IgD-negative memory B cell (primary cell): ENCODE measurements at regions not wholly inside any gene's neighbourhood (a gene's known extent, or its start where the extent isn't known, plus 50 kb on each side); places are given as distances from the start of the nearest gene placed in this dataset.

Source experiments
- H3K27ac Mint-ChIP-seq, 3 donors: one replicate each; pipeline ENCODE4 v1.8.0; 2020 to 2022; ENCODE audit warnings: mild to moderate bottlenecking in 3 of 3, mixed read lengths in 3 of 3, moderate library complexity in 1 of 3
- H3K27me3 Mint-ChIP-seq: one replicate; pipeline ENCODE4 v1.8.0; 2021; ENCODE audit warnings: mixed read lengths
- H3K36me3 Mint-ChIP-seq: one replicate; pipeline ENCODE4 v1.8.0; 2020; ENCODE audit warnings: mild to moderate bottlenecking, mixed read lengths
- H3K4me1 Mint-ChIP-seq, 3 donors: one replicate each; pipeline ENCODE4 v1.8.0; 2020 to 2022; ENCODE audit warnings: mixed read lengths in 3 of 3, mild to moderate bottlenecking in 1 of 3
- H3K4me3 Mint-ChIP-seq, 4 donors: one replicate each; pipeline ENCODE4 v1.8.0; 2020 to 2022; ENCODE audit warnings: mild to moderate bottlenecking in 4 of 4, mixed read lengths in 4 of 4, moderate library complexity in 3 of 4
- H3K9me3 Mint-ChIP-seq, 3 donors: one replicate each; pipeline ENCODE4 v1.8.0; 2020 to 2021; ENCODE audit warnings: mixed read lengths in 3 of 3, mild to moderate bottlenecking in 1 of 3

- Mint-ChIP-seq H3K9me3 (peaks cover 3 to 7% (median 4%) of the 10 kb centered on the region in 3 donors), H3K36me3 (no peaks in the 10 kb centered on the region)
Observed at GRCh38 chr5:6013506-6013905, 364.8 kb downstream of the MED10 start.

DNA sequence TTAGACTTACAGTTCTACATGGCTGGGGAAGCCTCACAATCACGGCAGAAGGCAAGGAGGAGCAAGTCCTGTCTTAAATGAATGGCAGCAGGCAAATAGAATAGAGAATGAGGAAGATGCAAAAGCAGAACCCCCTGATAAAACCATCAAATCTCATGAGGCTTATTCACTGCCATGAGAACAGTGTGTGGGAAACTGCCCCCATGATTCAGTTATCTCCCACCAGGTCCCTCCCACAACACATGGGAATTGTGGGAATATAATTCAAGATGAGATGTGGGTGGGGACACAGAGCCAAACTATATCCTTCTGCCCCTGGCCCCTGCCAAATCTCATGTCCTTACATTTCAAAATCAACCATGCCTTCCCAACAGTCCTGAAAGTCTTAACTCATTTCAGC, 367.1 kb downstream of the MED10 start:
- no peaks in the 10 kb centered on the region for H3K4me1 Mint-ChIP-seq
- peaks cover 3 to 7% (median 4%) of the 10 kb centered on the region in 3 donors for H3K9me3 Mint-ChIP-seq
- H3K27ac Mint-ChIP-seq = no peak overlapping the region
- peaks cover 3% of the 10 kb centered on the region for H3K27me3 Mint-ChIP-seq
- H3K4me3 Mint-ChIP-seq = peak overlapping the region in 1 of 4 donors; percentile 27
- H3K36me3 Mint-ChIP-seq = no peaks in the 10 kb centered on the region

More at GRCh38 chr5:6013506-6013905, 364.8 kb downstream of the MED10 start:
- peaks cover 1% of the 10 kb centered on the region for H3K27me3 Mint-ChIP-seq
- H3K27ac Mint-ChIP-seq = no peak overlapping the region
- H3K4me3 Mint-ChIP-seq = no peak overlapping the region
- H3K4me1 Mint-ChIP-seq = no peaks in the 10 kb centered on the region

DNA sequence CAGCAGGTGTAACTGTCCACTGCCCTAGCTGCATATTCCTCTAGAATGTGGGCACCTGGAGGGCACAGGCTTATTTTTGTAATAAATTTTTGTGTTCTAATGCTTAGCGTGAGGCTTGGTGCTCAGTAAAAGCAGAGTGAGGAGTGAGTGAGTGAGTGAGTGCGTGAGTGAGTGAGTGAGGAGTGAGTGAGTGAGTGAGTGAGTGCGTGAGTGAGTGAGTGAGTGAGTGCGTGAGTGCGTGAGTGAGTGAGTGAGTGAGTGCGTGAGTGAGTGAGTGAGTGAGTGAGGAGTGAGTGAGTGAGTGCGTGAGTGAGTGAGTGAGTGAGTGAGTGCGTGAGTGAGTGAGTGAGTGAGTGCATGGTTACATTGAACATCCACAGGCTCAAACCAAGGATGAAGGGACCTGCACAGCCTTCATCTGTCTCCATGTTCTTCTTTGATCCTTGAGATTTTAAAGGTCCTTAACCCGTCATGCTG, 371.5 kb downstream of the MED10 start:
- no peak overlapping the region for H3K4me3 Mint-ChIP-seq
- peaks cover 0 to 4% (median 0%) of the 10 kb centered on the region in 3 donors for H3K9me3 Mint-ChIP-seq
- no peaks in the 10 kb centered on the region for H3K36me3 Mint-ChIP-seq
- peaks cover 5% of the 10 kb centered on the region for H3K27me3 Mint-ChIP-seq
- H3K4me1 Mint-ChIP-seq = peaks cover 0 to 1% (median 0%) of the 10 kb centered on the region in 3 donors
- no peak overlapping the region for H3K27ac Mint-ChIP-seq

DNA sequence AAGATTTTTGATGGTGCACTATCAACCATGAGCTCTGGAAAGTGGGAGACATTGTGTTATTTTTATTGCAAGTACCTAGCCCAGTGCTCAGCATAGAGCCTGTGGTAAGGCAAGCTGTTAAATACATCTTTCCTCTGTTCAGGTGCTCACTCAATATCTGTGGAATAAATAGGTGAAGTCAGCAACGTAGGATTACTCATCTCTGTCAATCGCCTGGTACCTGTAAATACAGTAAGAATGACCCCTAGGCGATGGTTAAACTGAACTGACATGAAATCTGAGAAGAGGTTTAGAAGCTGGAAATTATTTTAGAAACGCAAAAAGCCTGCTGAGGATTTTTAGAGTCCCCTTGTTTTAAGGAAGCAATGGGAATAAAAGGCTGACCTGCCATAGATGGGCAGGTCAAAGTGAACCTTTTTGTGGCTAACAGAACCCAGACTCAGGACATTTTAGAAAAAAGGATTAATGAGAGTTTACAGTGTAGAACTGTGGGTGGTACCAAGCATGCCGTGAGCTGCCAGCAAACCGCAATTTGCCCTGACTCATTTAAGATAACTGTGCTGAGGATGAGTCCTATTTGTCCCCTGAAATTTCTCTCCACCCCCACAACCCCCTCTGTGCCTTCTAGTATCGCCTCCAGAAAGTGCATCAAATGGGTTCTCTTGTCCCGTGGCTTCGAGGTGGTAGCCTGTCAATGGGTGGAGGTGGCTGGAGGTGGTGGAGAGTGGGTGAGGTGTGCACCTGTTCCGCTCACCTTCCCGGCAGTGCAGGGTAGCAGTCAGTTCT, 375.1 kb downstream of the MED10 start:
- H3K4me1 Mint-ChIP-seq = peaks cover 0 to 1% (median 0%) of the 10 kb centered on the region in 3 donors
- no peaks in the 10 kb centered on the region for H3K9me3 Mint-ChIP-seq
- H3K4me3 Mint-ChIP-seq = no peak overlapping the region
- peaks cover 4% of the 10 kb centered on the region for H3K27me3 Mint-ChIP-seq
- H3K27ac Mint-ChIP-seq = no peak overlapping the region
- H3K36me3 Mint-ChIP-seq = no peaks in the 10 kb centered on the region

DNA sequence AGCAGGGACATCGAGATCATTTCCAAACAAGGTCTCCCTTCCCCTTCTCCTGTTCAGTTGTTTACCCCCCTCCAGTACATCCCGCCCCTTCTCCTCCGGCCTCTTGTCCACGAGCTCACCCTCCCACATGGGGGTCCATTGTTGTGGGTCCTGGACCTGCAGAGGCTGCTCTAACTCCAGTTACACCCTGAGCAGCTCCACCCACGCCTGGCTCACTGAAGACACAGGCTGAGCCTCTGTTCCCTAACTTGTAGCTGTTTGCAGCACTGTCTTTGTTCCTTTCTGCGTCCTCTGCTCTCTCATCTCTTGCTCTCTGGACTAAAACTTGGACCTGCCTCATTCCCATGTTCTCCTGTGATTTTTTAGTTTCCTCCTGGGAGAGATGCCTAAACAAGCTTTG, 377.5 kb downstream of the MED10 start:
- H3K27me3 Mint-ChIP-seq = peaks cover 2% of the 10 kb centered on the region
- H3K4me3 Mint-ChIP-seq = no peak overlapping the region
- H3K4me1 Mint-ChIP-seq = peaks cover 0 to 1% (median 0%) of the 10 kb centered on the region in 3 donors
- peak overlapping the region in 1 of 3 donors; percentile 80 for H3K27ac Mint-ChIP-seq
- no peaks in the 10 kb centered on the region for H3K36me3 Mint-ChIP-seq
- H3K9me3 Mint-ChIP-seq = peaks cover 0 to 6% (median 2%) of the 10 kb centered on the region in 3 donors

- Mint-ChIP-seq H3K27me3 (no peaks in the 10 kb centered on the region), H3K4me3 (no peak overlapping the region), H3K4me1 (no peaks in the 10 kb centered on the region), H3K36me3 (peaks cover 3% of the 10 kb centered on the region), H3K27ac (no peak overlapping the region), H3K9me3 (peaks cover 0 to 46% (median 24%) of the 10 kb centered on the region in 3 donors)
Observed at GRCh38 chr5:5995819-5996218, 382.5 kb downstream of the MED10 start.

DNA sequence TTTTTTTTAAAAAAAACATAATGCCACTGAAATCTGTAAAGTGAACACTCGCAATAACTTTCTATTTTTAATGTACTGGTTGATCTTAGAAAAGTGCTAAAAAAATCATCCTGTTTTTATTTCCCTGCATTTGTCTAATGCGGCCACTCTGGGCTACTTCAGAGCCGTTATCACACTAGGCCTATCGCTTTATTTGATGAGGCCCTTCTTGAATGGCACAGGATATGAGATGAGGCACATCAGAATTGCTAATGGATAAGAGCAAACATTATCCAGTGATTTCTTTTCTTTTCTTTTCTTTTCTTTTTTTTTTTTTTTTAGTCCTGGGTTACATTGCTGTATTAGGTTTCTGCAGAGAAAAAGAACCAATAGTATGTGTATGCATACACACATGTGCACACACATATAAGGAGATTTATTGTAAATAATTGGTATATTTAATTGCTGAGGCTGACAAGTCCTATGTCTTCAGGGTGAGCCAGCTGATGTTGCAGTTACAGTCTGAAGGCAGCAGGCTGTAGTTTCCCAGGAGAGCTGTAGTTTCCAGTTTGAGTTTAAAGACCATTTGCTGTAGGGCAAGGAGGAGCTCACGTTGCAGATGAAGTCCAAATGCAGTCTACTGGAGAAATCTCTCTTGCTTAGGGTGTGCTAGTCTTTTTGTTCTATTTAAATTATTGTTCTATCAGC, 391.7 kb downstream of the MED10 start:
- no peak overlapping the region for H3K4me3 Mint-ChIP-seq
- no peaks in the 10 kb centered on the region for H3K4me1 Mint-ChIP-seq

GRCh38 chr5:5985332-5985731, 393.0 kb downstream of the MED10 start:
- Mint-ChIP-seq H3K4me3 (no peak overlapping the region), H3K4me1 (no peaks in the 10 kb centered on the region), H3K36me3 (no peaks in the 10 kb centered on the region), H3K27ac (peak overlapping the region in 1 of 3 donors; percentile 20), H3K27me3 (peaks cover 2% of the 10 kb centered on the region), H3K9me3 (no peaks in the 10 kb centered on the region)

More for the DNA sequence above, 391.7 kb downstream of the MED10 start:
- Mint-ChIP-seq H3K36me3 (no peaks in the 10 kb centered on the region), H3K27ac (no peak overlapping the region), H3K9me3 (peaks cover 0 to 4% (median 2%) of the 10 kb centered on the region in 3 donors), H3K27me3 (peaks cover 2% of the 10 kb centered on the region)

- no peaks in the 10 kb centered on the region for H3K36me3 Mint-ChIP-seq
- H3K4me3 Mint-ChIP-seq = no peak overlapping the region
- H3K4me1 Mint-ChIP-seq = no peaks in the 10 kb centered on the region
- no peak overlapping the region for H3K27ac Mint-ChIP-seq
- no peaks in the 10 kb centered on the region for H3K9me3 Mint-ChIP-seq
- H3K27me3 Mint-ChIP-seq = peaks cover 2% of the 10 kb centered on the region
Observed at GRCh38 chr5:5983261-5983980, 394.9 kb downstream of the MED10 start.

- Mint-ChIP-seq H3K36me3 (no peaks in the 10 kb centered on the region), H3K9me3 (no peaks in the 10 kb centered on the region), H3K27ac (no peak overlapping the region), H3K4me1 (no peaks in the 10 kb centered on the region), H3K4me3 (no peak overlapping the region), H3K27me3 (peaks cover 2% of the 10 kb centered on the region)
Observed at GRCh38 chr5:5981562-5981961, 396.8 kb downstream of the MED10 start.

DNA sequence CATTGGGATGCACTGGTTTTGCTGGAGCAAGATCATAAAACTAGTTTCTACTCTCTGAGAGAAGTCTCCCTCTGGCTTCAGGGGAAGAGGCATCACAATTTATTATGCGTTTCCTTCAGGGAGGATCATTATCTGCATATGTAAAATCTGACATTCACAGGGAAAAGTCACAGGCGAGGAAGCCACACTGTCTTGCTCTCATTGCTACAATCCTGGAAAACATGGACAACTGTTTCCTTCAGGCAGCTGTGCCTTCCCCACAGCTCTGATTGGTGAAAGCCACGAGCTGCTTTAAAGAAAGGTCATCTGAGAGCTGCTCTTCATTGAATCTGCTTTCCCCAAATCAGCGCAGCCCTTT, 397.8 kb downstream of the MED10 start:
- no peaks in the 10 kb centered on the region for H3K4me1 Mint-ChIP-seq
- peaks cover 0 to 1% (median 0%) of the 10 kb centered on the region in 3 donors for H3K9me3 Mint-ChIP-seq
- no peaks in the 10 kb centered on the region for H3K36me3 Mint-ChIP-seq
- no peak overlapping the region for H3K4me3 Mint-ChIP-seq
- no peak overlapping the region for H3K27ac Mint-ChIP-seq
- peaks cover 2% of the 10 kb centered on the region for H3K27me3 Mint-ChIP-seq

DNA sequence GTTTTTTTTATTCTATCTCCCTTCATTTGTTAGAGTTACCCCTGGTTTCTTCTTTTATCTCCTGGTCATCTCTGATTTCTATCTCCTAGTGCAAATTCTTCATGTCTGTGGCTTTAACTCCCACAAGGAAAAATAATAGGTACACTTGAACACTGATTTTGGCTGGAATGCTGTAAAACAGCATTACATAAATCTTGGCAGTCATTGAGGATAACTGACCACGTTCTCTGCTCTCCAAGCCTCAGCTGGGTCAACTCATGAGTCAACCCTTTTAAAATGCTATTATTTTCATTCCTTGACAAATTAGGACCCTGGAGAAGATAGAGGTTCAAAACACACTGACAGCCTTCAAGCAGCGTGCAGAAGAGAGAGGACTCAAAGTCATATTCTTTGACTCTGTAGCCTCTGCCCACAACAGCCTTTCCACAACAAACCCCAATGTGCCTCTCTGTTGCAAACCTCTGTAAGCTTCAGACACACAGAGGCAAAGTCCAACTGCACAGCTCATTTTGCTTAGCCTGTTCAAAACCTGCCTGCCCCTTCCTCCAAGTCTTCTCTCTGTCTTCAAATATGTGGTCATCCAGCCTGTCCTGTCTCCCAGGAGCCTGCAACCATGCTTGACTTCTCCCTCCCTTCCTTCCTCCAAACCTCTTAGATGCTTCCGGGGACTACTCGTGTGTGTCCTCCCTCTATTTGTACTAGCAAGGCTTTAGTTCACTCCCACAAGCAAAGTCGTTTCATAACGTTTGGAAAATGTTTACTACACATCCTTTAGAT, 398.4 kb downstream of the MED10 start:
- Mint-ChIP-seq H3K27ac (no peak overlapping the region), H3K27me3 (peaks cover 2% of the 10 kb centered on the region)

DNA sequence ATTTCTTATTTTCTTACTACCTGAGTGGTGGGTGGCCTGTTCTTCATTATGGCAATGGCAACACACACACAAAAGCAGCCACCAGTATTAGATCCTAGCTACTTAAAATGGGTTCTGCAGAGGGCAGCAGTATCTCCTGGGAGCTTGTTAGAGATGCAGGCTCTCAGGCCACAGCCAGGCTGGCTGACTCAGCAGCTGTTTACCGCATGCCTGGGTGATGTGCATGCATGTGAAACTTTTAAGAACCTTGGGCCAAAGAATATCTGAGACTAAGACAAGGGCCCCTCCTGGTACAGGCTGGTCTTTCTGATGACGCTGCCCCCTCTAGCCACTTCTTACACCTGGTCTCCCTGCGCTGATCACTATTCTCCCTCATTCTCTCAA, 399.0 kb downstream of the MED10 start:
- Mint-ChIP-seq H3K9me3 (peaks cover 0 to 1% (median 0%) of the 10 kb centered on the region in 3 donors), H3K36me3 (no peaks in the 10 kb centered on the region), H3K4me1 (no peaks in the 10 kb centered on the region), H3K4me3 (no peak overlapping the region), H3K27me3 (peaks cover 2% of the 10 kb centered on the region), H3K27ac (no peak overlapping the region)

More for the DNA sequence above, 398.4 kb downstream of the MED10 start:
- Mint-ChIP-seq H3K4me1 (no peaks in the 10 kb centered on the region), H3K36me3 (no peaks in the 10 kb centered on the region), H3K4me3 (no peak overlapping the region), H3K9me3 (peaks cover 0 to 1% (median 0%) of the 10 kb centered on the region in 3 donors)

- Mint-ChIP-seq H3K27me3 (peaks cover 2% of the 10 kb centered on the region), H3K36me3 (no peaks in the 10 kb centered on the region), H3K27ac (no peak overlapping the region), H3K4me1 (no peaks in the 10 kb centered on the region), H3K9me3 (peaks cover 0 to 1% (median 0%) of the 10 kb centered on the region in 3 donors), H3K4me3 (no peak overlapping the region)
Observed at GRCh38 chr5:5978501-5979376, 399.6 kb downstream of the MED10 start.
